RCC 7860 (cell line): ENCODE measurements at regions not wholly inside any gene's neighbourhood (a gene's known extent, or its start where the extent isn't known, plus 50 kb on each side); places are given as distances from the start of the nearest gene placed in this dataset.
A peak's percentile ranks its signal among the peaks of the same experiment; 100 is the strongest.

Source experiments
- DNase-seq: peaks from one replicate; pipeline ENCODE4 v3.0.0-alpha.2; 2015; ENCODE audit warnings: low spot score
- FAIRE-seq: peaks from 2 replicates; lab custom pipeline; 2012; peaks lifted over from hg19 to GRCh38; lab: Jason Lieb, UNC

DNA sequence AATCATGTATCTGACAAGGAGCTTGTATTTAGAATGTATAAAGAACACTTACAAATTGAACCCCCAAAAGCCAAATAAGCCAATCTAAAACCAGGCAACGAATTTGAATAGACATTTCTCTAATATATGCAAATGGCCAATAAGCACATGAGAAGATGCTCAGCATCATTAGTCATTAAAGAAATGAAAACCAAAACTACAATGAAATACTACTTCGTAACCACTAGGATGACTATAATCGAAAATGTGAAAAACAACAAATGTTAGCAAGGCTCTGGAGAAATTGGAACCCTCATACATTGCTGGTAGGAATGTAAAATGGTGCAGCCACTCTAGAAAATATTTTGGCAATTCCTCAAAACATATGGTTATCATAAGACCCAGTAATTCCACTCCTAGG, 105.8 kb upstream of the TOP1 start:
- FAIRE-seq (no peak), DNase-seq (no peak)

GRCh38 chr20:40925829-40926510, 102.7 kb upstream of the TOP1 start:
- no peak for FAIRE-seq

DNA sequence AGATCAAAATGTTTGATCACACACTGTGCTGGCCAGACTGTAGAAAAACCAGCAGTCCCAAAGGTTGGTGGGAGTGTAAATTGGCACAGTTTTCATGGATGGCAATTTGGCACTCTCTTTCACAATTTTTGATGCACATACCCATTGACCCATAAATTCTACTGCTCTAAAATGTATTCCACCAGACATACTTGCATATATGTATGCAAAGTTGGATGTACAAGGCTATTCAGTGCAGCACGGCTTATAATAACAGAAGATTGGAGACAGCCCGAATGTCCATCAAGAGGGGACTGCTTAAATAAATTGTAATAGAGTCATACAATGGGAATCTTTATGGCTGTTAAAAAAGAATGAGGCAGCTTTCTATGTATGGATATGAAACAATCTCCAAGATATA, 101.7 kb upstream of the TOP1 start:
- DNase-seq, result no peak
- FAIRE-seq, result no peak

More at GRCh38 chr20:40925829-40926510, 102.7 kb upstream of the TOP1 start:
- no peak for DNase-seq

GRCh38 chr20:40930561-40930960, 98.1 kb upstream of the TOP1 start:
- no peak for FAIRE-seq
- no peak for DNase-seq

DNA sequence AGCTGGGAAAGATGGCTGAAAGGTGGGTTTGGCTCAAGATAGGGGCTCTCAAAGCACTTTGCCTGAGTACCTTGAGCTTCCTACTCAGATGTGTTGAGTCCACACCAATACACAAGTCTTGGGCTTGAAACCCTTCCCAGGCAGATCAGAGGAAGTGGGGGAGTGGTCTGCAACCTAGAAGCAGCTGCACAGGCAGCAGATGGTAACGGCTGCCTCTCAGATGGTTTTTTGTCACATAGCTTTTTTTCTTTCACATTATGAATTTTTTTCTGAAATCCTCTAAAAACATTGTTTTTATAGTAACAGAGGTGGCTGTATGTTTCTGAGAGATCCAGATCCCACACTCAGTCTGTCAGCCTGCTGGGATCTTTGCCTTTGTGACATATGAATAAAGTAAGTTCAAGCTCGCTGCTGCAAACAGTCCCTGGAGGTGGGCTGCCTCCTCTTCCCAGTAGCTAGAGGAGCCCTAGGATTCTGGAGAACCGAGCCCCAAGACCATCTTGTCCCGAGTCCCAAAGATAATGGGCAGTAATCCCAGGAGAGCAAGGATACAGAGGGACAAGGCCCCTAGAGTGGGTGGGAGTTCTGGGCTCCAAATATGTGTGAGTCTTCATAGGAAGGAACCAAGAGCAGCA, 97.1 kb upstream of the TOP1 start:
- FAIRE-seq (no peak), DNase-seq (no peak)

DNA sequence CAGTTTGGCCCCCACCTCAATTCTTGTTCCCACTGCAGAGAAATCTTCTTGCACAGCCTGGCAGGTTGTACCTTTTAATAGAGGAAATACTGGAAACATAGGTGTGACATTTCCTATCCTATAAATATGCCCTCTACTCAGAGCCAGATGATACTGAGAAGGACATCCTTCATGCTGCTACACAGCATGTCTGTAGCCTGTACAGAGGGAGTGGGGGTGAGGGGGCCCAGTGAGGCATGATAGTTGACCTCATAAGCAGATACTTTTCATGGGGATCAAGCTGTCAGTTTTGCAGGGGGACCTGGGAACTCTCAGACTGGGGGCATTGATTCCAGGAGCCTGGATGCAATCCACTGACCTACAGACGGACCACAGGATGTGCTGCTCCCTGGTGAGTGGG, 96.2 kb upstream of the TOP1 start:
- FAIRE-seq, result no peak
- no peak for DNase-seq

DNA sequence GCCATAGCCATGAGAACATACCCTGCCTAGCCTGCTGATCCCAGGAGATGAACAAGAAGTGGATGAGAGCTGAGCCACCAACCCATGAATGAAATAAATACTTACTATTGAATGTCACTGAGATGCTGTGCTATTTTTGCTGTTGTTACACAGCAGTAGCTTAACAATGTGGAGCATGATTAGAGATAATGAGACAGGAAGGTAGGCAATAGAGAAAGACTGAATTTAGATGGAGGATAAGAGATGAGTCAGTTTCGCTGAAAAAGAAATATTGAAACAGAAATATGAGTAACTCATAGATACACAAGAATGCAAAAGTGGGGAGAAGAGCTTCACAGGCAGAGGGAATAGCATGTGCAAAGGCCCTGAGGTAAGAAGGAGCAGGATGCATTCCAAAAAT, 94.9 kb upstream of the TOP1 start:
- DNase-seq (no peak), FAIRE-seq (no peak)

DNA sequence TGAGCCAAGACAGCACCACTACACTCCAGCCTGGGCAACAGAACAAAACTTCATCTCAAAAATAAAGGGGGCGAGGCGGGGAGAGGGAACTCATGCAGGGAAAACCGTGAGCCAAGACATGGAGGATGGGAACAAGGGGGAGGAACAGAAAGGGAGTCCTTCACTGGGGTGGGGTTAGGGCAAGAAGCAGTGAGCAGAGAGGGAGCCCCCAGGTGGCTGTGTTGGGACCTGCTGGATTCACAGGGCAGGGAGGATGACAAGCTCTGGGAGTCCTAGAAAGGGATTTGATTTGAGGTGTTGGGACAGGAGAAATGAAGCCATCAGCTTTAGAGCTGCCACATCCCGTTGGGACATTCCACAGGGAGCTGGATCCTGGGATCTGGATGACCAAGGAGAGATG, 90.6 kb upstream of the TOP1 start:
- no peak for DNase-seq
- FAIRE-seq, result no peak

DNA sequence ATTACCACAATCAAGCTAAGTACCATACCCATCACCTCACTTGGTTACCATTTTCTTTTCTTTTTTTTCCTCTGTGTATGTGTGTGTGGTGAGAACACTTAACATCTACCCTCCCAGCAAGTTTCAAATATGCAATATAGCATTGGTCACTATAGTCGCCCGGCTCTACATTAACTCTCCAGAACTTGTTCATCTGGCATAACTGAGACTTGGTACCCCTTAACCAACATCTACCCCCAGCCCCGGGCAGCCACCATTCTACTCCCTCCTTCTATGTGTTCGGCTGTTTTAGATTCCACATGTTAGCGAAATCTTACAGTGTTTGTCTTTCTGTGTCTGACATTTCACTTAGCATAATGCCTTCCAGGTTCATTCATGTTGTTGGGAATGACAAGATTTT, 89.0 kb upstream of the TOP1 start:
- DNase-seq (no peak), FAIRE-seq (no peak)

DNA sequence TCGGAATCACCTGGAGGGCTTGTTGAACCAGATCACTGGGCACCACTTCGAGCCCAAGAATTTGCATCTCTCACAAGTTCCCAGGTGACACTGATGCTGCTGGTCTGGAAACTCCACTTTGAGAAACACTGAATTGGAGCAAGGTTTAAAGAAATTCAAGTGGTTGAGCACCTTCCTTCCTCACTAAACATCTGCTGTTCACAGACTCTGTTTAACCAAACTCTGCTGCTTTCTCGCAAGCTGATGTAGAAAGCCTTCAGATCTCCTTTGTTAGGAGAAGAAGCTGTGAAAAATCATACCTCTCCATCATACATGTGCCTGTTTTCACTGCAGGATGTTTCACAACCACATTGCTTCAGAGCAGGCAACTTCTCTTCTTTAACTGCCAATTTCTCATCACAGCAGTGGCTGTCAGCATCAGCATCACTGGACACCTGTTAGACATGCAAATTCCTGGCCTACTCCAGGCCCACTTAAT, 87.5 kb upstream of the TOP1 start:
- DNase-seq (no peak), FAIRE-seq (no peak)

DNA sequence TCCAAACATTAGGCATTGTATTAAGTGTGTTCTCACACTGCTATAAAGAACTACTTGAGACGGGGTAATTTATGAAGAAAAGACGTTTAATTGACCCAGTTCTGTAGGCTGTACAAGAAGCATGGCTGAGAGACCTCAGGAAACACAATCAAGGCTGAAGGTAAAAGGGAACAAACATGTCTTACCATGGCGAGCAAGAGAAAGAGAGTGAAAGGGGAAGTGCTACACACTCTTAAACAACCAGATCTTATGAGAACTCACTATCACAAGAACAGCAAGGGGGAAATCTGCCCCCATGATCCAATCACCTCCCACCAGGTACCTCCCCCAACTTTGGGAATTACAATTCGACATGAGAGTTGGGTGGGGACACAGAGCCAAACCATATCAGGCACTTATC, 86.6 kb upstream of the TOP1 start:
- DNase-seq (no peak), FAIRE-seq (no peak)

- FAIRE-seq (no peak), DNase-seq (peak; percentile 35)
Observed at GRCh38 chr20:40942775-40943174, 85.8 kb upstream of the TOP1 start.

GRCh38 chr20:40943591-40943990, 85.0 kb upstream of the TOP1 start:
- DNase-seq (no peak), FAIRE-seq (no peak)

DNA sequence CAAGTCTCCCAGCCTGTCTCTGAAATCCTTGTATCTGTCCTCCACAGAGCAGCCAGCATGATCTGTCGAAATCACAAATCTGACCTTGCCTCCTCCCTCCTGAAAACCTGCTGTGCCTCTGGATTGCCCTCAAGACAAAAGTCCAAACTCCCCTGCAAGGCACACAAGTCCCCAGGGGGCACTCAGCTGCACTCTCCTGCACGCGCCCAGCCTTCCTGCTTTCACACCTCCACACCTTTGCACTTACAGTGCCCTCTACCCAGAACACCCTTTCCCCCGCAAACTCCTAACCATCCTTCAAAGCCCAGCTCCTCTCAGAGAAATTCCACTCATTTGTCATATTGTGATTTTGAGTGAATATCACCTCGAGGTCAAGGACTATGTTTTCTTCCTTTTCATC, 83.4 kb upstream of the TOP1 start:
- FAIRE-seq, result no peak

DNA sequence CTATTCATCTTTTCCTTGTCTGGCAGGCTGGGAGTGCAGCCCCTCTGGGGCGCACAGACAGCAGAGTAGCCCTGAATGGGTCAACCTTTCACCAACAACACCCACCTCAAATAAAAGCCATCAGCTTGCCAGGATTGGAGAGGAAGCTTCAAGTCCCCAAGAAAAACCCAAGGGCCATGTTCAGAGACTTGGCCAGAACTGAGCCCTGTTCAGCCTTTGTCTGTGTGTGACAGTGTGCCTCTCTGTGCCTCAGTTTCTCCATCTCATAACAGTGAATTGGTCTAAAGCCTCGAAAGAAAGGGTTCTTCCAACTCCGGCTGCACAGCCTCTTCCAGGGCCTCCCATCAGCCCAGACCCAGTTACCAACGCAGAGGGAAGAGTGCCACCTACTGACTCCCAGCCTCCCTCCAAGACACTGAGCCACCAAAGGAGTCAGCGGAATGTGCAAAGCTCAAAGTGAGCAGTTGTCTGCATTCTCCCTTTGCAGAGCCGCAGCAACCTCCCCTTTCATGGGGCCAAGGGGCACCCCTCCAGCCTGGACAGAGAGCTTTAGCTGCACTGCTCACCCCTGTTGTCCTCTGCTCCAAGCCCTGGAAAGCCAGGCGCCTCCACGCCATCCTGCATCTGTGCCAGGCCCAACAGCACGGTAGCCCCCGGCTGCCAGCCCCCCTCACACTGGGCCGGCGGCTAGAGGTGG, 82.7 kb upstream of the TOP1 start:
- DNase-seq (no peak), FAIRE-seq (no peak)

More for the DNA sequence above, 83.4 kb upstream of the TOP1 start:
- DNase-seq, result no peak

- no peak for DNase-seq
- no peak for FAIRE-seq
Observed at GRCh38 chr20:40946451-40946850, 82.2 kb upstream of the TOP1 start.

DNA sequence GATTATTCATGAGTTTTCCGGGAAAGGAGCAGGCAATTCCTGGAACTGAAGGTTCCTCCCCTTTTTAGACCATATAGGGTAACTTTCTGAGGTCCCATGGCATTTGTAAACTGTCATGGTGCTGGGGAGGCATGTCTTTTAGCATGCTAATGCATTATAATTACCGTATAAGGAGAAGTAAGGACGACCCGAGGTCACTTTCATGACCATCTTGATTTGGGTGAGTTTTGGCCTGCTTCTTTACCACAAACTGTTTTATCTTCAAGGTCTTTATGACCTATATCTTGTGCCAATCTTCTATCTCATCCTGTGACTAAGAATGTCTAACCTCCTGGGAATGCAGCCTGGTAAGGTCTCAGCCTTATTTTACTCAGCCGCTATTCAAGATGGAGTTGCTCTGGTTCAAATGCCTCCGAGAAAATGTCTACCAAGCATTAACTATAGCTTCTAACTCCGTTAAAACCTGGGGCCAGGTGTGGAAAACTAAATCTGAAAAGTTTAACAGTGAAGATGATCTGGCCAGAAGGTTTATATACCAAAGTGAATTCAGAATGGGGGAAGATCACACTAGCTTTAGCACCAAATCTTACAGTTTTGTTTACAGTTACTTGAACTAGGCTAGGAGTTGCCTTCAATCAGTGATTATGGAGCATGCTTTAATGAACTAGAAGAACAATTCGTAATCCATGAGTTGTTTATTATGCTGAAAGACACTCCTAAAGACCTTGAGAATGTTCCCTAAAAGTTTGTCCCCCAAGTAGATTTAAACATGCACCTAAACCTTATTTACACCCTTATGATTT, 80.0 kb upstream of the TOP1 start:
- FAIRE-seq (no peak), DNase-seq (peak; percentile 57)

DNA sequence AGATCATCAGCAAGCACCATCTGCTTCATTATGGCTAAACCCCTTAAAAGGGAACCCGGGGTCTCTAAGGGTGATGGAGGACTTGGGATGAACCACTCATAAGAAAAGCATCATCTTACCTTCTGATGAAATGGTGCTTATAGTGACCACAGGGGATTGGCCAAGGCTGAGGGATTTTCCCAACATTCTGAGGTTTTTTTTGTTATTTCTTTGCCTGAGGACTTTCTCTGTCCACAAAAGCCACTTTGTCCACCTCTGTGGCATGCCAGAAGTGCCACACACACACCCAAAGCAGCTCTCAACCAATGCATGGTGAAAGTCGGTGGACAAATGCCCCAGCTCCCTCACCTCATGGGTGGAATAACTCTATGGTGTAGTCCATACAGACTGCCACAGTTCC, 79.3 kb upstream of the TOP1 start:
- FAIRE-seq, result no peak

DNA sequence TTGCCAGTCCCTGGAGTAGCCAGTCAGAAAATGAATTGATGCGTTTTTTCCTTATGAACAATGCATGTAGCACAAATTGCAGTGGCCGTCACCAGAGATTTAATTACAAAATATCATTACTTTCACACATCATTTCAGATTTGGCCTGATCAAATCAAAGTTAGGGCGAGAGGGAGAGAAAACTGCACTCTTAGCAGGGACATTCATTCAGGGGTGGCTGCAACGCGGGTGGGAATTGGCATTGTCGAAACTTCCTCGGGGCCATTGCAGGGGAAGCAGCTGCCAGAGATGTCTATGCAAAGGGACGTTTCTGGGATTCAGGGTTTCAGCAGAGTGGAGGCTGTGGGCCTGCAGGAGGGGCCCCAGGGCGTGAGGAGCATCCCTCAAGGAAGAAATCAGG, 76.5 kb upstream of the TOP1 start:
- no peak for DNase-seq
- FAIRE-seq, result no peak

More for the DNA sequence above, 79.3 kb upstream of the TOP1 start:
- DNase-seq, result no peak

- DNase-seq, result no peak
- no peak for FAIRE-seq
Observed at GRCh38 chr20:40953416-40953815, 75.2 kb upstream of the TOP1 start.

DNA sequence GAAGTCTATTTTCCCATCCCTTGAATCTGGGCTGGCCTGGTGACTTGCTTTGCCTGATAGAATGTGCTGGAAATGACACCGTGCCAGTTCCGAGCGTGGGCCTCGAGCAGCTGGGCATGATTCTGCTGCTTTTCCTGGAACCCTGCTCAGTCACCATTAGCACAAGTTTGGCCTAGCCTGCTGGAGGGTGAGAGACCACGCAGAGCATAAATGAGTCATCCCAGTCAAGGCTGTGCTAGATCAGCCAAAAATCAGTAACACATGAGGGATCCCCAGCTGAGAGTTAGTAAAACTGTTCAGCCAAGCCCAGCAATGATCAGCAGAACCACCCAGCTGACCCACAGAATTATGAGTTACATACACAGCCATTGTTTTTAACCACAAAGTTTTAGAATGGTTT, 74.8 kb upstream of the TOP1 start:
- DNase-seq, result no peak

More for the DNA sequence above, 74.8 kb upstream of the TOP1 start:
- FAIRE-seq, result no peak
